Ishikawa (cell line): ENCODE measurements at regions not wholly inside any gene's neighbourhood (a gene's known extent, or its start where the extent isn't known, plus 50 kb on each side); places are given as distances from the start of the nearest gene placed in this dataset.

Experiments
- EP300 ChIP-seq: IDR thresholded peaks from 2 replicates; pipeline ENCODE4 v1.6.1; 2012; ENCODE audit warnings: borderline replicate concordance
- FOXM1 ChIP-seq: IDR thresholded peaks from 2 replicates; pipeline ENCODE4 v1.6.1; 2012; ENCODE audit warnings: low read depth, borderline replicate concordance
- MAX ChIP-seq: IDR thresholded peaks from 2 replicates; pipeline ENCODE4 v1.6.1; 2012
- RAD21 ChIP-seq: IDR thresholded peaks from 2 replicates; pipeline ENCODE4 v1.6.1; 2012; ENCODE audit warnings: low read depth
- REST ChIP-seq: IDR thresholded peaks from 2 replicates; pipeline ENCODE4 v1.6.1; 2012; ENCODE audit warnings: low read depth, mild to moderate bottlenecking
- TCF12 ChIP-seq: IDR thresholded peaks from 2 replicates; pipeline ENCODE4 v1.6.1; 2012; ENCODE audit warnings: low read depth
- TEAD4 ChIP-seq: IDR thresholded peaks from 2 replicates; pipeline ENCODE4 v1.6.1; 2012
- YY1 ChIP-seq: IDR thresholded peaks from 2 replicates; pipeline ENCODE4 v1.6.1; 2012; ENCODE audit warnings: low read depth

- TF ChIP-seq FOXM1 = no peak
- TF ChIP-seq TEAD4 = peak; percentile 29; the same call in 1 of the 2 replicates
- TF ChIP-seq EP300 = no peak
- no peak for TF ChIP-seq REST
- TF ChIP-seq RAD21 = no peak
- TF ChIP-seq YY1 = no peak
- no peak for TF ChIP-seq TCF12
- TF ChIP-seq MAX = no peak
Measured at GRCh38 chr4:107261241-107261874, 225.2 kb upstream of the DKK2 start.
